ENCODE measurements at regions not wholly inside any gene's neighbourhood (a gene's known extent, or its start where the extent isn't known, plus 50 kb on each side); places are given as distances from the start of the nearest gene placed in this dataset.

DNA sequence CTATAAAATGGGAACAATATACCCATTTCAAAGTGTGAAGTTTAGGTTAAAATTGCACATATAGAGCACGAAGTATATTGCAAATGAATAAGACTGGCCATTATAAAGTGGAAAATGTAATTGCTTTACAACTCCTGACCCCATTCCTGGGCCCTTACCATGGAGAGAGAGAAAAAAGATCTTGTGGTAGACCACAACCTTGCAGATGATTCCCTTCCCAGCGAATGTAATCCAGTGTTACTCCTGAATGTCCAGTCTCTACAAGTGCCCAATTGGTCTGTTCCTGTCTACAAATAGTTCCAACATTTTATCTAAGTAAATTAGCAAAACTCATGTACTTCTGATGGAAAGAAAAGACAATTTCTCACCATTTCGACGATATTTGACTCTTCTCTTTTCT, 184.1 kb upstream of the LNX1 start:
- DNase-seq (ENCODE audit: low spot score), result no peak

DNA sequence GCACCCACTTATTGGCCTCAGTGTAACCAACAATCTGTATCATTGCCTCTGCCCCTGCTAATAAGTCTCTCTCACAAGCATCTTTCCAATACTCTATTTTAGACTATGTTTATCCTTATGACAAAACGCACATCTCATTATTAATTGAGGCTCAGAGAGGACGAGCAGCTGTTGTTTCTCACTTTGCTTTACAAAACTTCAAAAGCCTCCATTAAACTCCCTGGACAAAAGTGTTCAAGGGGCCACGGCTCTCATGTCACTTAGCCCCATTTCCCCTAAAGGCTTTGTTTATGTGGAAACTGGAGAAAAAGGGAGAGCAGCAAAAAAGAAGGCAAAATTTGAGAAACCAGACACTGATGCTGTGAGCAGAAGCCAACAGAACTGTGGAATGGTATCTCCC, 180.0 kb upstream of the LNX1 start:
- DNase-seq (ENCODE audit: low spot score), result no peak

DNA sequence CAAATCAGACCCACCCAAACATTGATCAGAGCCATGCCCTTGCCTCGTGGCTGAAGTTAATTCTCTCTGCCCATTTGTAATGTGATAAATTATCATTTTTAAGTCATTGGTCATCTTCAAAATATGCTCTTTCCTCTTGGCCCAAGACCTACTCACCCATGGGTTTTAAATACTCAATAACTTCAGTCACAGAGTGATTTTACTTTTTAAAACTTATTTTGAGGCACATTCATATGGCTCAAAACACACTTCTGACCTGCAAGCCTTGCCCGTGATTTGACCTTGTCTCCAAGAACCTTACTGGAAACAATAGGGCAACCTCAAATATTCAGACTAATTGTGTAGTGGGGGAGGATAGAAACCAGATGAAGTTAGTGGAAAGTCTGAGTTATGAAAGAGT, 176.2 kb upstream of the LNX1 start:
- no peak for DNase-seq (ENCODE audit: low spot score)

DNA sequence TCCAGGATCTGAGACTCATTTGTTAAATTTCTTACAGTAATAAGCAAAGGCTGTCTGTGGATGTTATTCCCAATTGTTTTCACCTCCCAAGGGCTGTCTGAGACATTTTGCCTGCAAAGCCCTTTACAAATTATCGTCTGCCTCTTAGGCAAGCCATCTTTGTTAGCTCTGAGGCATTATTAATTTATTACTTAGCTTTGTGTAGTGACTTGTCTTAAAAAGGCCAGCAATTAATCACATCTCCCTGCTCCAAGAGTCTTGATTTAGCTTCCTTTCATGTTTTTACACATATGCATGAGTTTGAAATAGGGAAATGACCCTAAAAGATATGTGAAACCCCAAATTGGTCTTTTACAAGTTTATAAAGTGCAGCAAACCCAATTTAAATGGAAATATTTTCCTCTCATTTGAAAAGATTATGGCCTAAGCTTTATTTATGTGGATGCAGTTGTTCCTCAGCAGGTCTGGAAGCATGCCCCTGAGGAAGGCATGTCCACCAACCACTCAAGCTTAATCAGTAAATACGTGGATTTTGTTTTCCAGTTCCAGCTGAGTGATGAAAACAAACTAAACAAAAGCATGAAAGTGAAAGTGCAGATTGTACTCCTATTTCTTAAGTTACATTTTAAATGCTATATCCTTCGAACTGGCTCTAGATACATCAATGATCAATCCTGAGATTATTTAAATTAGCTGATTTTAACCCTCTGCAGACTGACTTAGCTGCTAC, 173.6 kb upstream of the LNX1 start:
- DNase-seq (ENCODE audit: low spot score), result no peak

DNA sequence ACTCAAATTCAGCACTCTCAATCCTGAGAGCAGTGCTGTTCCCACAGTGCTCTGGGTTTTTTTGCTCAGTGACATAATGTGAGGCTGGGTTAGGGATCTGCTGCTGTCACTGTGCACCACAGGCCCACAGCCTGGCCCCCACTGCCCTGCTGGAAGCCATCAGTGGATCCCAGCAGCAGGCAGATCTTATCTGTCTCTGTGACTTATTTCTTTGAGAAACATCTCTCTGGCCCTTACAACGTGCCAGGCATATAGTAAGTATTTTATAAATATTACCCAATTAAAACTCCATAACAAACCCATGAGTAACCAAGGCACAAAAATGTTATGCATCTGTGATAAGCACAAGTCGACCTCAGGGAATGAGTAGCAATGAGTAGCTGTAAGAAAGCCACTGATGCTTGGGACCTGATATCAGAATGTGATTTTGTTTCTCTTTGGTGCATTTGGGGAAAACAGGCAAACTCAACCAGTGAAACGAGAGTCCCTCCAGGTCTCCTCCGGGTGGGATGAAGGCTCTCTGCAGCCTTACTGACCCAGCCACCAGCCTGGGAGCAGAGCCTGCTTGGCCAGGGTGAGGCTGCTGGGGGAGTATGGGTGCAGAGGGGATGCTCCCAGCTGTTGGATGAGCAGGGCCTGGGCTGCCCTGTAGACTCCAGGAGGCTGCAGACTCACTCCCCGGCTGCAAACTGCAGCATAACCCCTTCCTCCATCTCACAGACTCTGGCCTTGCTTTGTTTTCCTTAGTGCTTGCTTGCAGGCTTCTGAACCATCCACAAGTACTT, 172.7 kb upstream of the LNX1 start:
- DNase-seq (ENCODE audit: low spot score), result no peak

DNA sequence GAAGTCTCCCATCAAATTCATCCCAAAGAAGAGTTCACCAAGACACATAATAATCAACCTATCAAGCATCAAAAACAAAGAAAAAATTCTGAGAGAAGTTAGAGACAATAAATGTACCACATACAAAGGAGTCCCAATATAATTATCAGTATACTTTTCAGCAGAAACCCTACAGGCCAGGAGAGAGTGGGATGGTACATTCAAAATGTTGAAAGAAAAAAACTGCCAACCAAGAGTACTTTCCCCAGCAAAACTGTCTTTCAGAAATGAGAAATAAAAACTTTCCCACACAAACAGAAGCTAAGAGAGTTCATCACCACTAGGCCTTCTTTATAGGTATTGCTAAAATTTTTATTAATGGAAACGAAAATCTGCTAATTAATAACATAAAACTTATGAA, 164.4 kb upstream of the LNX1 start:
- DNase-seq (ENCODE audit: low spot score), result no peak

DNA sequence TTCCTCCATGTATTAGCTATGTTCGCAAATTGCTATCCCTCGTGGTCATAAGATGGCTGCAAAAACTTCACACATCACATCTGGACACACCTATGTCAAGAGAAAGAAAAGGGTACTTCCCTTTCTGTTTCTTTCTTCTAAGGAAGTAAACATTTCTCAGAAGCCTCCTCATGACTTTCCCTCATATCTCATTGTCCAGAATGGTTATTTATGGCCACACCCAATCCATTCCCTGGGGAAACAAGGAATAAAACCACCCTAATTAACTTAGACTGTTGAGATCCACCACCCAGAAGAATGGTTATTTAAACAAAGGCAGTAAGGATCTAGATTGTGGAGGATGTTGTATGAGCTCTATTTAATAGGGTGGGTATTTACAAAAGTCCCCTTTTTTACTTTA, 160.8 kb upstream of the LNX1 start:
- DNase-seq (ENCODE audit: low spot score), result no peak

DNA sequence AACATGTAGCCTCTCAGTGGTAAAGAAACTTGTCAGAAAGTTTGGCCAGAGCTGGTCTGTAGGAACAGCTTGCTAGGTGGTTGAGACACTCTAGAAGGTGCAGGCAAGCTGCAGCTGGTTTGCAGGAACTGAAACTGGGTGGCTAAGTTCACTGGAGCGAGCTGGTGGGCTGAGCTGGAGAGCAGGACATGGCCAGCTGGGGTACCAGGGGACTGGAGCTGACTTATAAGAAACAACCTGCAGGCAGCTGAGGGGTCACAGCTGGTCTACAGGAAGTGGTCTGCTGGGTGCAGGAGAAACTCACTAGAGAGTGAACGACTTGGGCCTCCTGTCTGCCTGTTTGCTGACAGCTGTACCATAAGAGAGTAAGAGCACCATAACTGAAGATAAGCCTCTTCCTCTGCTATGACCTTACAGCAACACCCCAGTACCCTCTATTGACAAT, 157.1 kb upstream of the LNX1 start:
- no peak for DNase-seq (ENCODE audit: low spot score)

DNA sequence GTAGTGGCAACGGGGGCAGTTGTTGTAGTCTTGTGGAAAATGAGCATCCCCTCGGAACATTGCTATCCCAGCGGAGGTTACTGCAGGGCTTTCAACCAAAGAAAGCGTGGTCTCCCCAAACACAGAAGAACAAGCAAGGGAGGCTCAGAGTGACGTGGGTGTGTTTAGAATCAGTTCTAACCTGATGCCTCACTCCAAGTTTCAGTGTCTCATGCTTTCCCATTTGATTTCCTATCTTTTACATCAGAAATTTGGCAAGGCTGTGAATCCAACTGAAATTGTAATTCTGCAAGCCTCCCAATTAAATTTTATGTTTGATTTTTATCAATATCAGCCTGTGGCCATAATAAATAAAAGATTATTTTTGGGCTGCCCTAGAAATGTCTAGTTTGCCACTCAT, 156.1 kb upstream of the LNX1 start:
- DNase-seq (ENCODE audit: low spot score), result no peak

DNA sequence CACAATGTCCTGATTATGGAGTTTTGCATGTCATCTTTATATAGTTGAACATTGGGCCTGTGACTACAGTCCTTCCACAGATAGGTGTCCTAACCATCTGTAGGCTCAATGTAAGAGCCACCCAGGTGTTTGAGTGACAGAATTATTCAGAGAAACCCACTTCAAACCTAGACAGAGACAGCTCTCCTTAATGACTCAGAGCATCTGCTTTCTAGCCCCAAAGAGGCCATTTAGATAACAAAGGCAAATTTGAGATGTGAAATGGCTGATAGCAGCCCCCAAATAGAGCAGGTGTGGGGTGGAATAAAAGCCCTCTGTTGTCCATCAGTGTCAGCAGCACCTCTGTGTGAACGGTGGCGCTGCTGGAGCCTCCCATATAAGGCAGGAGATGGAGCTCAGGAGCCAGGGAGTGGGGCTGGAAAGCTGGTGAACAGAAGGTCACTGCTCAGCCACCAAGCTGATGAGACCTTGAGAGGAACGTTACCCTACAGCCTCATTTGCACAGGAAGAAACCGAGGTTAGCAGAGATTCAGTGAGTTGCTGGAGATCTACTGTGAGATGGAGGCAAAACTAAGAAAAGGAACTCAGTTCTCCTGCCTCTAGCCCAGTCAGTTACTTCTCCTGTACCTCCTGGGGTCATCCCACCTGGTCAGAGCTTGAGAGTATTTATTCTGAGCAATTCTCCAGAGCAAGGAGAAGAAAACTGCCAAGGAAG, 153.3 kb upstream of the LNX1 start:
- no peak for DNase-seq (ENCODE audit: low spot score)

DNA sequence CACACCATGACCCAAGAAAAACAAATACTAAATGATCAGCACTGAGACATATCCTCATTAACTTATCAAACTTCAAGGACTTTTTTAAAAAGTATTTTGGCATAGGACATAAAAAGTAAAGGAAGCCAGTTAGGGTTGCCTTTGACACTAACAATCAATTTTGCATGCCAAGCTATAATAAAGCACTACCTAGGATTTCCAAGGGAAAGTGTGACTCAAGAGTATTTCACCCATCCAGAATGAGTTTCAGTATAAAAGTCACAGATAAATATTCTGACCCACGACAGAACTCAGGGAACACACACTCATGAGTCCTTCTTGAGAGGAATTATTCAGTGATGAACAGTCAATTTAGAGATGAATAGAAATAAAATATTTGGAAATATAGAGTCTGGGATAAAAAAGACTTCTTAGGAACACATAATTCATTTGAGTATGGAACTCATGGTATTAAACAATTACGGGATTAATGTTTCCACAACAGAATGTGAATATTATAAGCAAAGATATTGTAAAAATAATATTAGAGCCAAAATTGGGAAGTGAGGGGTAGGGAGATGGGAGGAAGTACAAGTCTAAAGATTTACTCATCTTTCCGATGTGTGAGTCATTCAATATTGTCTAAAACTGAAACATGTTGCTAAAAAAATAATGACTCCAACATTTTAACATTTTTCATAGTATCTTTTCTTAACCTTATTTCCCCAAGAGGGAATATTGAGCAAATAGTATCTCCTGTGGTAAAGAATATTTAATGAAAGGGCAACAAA, 143.5 kb upstream of the LNX1 start:
- DNase-seq (ENCODE audit: low spot score), result no peak

DNA sequence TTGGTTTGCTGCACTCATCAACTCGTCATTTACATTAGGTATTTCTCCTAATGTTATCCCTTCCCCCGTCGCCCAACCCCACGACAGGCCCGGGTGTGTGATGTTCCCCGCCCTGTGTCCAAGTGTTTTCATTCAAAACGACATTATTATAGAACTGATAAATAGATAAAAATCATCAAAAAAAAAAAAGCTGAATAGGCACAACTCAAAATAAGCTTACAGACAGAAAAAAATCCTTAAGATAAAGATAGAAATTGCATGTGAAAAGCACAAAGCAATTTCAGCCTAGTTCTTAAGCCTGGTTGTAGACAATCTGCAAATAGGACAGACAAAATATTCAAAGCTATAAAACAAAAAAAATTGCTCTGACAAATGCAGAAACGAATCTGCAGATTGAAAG, 142.9 kb upstream of the LNX1 start:
- DNase-seq (ENCODE audit: low spot score), result no peak

DNA sequence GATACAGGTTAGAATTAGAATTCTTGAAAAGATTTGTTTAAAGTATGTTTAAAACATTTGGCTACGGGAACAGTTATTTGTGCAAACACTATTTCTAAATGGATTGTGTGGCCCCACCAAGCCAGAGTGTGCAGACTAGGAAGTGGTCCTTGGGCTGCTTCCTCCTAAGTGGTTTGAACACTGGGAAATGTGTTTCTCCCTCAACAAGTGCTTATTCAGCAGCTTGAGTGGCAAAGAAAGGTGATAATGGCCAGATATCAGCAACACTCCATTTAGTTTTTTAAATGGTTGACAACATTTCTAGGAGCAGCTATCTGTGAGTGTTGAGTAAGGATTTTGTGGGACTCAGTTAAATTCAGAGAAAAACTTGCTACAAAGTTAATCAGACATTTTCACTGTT, 141.4 kb upstream of the LNX1 start:
- DNase-seq (ENCODE audit: low spot score), result no peak

DNA sequence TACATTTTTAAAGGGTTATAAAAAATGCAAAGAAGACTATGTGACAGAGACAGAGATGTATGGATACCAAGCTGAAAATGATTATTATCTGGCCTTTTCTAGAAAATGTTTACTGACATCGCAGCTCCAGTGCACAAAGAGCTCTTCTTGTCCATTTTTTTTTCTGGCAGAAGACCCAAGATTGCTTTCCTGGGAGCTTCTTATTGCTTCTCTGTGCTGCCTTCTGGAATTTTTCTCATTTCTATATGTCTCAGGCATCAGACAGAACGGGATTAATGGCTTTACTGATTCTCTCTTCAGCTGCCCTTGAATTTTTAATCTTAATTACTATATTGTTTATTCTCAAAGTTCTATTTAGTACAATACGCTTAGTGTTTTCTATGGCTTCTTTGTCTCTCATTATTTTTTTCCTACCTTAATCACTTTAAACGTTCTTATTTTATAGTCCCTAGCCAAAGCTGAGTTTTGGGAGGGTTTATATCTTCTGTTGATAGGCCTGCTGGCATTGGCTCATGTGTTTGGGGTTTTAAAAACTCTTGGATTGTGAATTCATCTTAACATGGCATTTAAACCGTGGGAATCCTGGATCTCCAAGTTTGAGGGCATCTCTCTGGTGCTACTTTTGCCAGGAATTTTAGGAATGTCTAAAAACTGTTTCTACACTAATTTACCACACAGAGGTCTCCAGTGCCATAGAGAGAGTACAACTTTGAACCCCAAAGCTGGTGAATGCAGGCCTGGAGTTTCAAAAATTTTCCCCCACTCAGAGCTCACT, 138.9 kb upstream of the LNX1 start:
- DNase-seq (ENCODE audit: low spot score), result no peak

DNA sequence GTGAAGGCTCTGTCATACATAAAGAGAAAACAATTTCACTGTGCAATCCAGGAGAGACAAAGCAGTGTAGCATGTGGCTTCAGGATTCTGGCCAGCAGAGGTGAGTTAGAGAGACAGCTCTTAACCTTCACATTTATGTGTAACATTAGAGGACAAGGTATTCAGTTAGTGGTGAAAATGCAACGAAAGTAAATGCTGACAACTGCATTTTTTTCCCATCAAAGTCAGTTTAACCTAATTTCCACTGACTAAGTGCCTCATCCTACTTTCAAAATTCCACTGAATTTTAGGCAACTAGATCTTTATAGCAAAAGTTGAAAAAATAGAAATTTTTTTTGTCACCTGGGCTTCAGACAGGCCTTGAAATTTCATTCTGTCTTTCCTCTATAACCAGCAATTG, 130.8 kb upstream of the LNX1 start:
- no peak for DNase-seq (ENCODE audit: low spot score)

DNA sequence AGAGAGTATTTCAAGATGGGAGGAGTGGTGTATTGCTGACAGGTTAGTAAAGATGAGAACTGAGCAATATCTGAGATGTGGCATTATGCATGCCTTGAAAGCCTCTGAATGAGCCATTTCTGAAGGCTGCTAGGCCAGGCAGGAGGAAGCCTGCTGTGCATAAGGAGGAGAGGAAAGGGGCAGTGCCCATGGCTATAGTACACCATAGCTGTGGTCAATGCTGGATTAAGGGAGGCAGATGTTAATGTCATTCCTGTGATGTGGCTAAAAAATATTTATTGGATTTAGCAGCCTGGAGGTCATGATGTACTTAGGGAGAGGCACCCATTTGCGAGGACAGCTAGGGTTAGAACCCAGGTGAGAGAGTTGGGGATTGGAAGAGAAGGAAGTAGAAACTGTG, 130.0 kb upstream of the LNX1 start:
- no peak for DNase-seq (ENCODE audit: low spot score)

DNA sequence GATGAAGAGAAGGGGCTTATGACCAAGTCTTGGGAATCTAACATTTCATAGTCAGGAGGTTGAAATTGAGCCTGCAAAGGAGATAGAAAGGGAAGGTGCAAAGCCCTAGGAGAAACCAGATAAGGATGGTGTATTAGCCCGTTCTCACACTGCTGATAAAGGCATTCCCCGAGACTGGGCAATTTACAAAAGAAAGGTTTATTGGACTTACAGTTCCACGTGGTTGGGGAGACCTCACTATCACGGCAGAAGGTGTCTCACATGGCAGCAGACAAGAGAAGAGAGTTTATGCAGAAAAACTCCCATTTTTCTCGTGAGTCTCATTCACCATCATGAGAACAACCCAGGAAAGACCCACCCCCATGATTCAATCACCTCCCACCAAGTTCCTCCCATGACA, 129.5 kb upstream of the LNX1 start:
- DNase-seq (ENCODE audit: low spot score), result no peak

DNA sequence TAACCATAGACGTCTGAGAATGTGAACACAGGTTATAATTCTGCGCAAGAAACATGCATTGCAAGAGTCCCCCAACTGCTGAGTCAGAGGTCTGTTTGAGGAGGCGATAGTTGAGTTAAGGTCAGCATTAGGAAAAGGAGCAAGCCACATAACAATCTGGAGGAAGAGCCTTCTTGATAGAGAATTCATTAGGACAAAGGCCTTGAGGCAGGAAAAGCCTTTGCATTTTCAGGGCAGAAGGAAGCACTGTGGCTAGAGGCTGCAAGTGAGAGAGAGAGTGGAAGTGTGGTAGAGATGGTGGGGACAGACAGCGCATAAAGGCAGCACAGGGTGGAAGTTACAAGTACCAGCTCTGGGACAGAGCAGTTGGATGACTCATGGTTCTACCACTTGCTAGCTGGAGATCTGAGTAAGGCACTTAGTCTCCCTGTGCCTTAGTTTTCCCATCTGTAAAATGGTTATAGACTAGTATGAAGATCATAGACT, 125.8 kb upstream of the LNX1 start:
- no peak for DNase-seq (ENCODE audit: low spot score)

DNA sequence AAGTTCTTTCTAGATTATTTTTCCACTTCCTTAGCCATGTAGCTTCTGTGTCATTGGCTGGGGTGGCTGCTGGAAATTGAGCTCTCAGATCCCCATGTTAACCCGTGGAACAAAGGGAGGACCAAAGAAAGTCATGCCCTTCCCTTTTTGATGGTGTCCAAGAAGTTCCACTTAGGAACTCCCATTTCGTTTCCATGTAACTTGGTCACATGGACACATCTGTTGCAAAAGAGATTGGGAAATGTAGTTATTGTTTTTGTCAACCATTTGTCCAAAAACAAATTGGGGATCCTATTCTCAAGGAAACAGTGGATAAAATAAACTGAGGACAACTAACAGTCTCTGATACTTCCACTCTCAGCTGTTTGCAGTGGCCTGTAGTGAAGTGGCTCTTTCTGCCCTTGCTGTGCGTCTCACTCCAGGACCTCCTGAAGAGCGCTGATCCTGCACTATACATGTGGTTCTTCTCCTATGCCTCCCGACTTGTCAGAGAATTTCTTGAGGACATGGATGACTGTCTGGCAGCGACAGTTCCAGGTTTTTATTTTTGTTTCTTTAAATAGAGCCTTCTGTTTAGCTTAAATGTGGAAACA, 125.3 kb upstream of the LNX1 start:
- no peak for DNase-seq (ENCODE audit: low spot score)

DNA sequence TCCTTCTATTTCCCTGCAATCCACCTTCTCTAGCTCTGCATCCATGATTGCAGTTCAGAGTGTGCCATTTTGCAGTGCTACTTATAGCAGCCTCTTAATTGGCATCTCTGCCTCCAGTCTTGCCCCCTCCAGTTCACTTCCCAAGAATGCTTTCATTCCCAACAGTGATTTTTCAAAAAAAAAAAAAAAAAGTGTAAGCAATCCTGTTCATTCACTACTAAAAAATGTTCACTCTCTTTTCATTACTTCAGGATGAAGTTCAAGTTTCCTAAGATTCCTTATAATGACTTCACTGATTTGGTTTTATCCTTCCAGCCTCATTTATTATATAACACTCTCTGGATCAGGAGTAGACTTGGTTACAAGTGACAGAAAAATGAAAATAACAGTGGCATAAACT, 124.7 kb upstream of the LNX1 start:
- no peak for DNase-seq (ENCODE audit: low spot score)
